NCI-H1694 treated with DMSO at 0.1 percent for 48 hours (cell line): ENCODE measurements at regions not wholly inside any gene's neighbourhood (a gene's known extent, or its start where the extent isn't known, plus 50 kb on each side); places are given as distances from the start of the nearest gene placed in this dataset.

Experiments used
- DNase-seq: peaks from one replicate; lab custom pipeline; 2025; lab: John Stamatoyannopoulos, UW

GRCh38 chr2:239780236-239780994 is 244.7 kb downstream of the NDUFA10 start:
- DNase-seq, result no peak

GRCh38 chr2:239779584-239779983 is 245.6 kb downstream of the NDUFA10 start:
- DNase-seq, result no peak

GRCh38 chr2:239778861-239779558 is 246.1 kb downstream of the NDUFA10 start:
- no peak for DNase-seq

GRCh38 chr2:239778042-239778851 is 246.9 kb downstream of the NDUFA10 start:
- DNase-seq, result no peak

- DNase-seq, result no peak
These were observed 247.9 kb downstream of the NDUFA10 start for GRCh38 chr2:239777219-239777618.

GRCh38 chr2:239776436-239777005 is 248.6 kb downstream of the NDUFA10 start:
- no peak for DNase-seq

- DNase-seq, result no peak
These were observed 249.3 kb downstream of the NDUFA10 start for GRCh38 chr2:239775623-239776435.

GRCh38 chr2:239774933-239775622 is 250.1 kb downstream of the NDUFA10 start:
- DNase-seq, result no peak

GRCh38 chr2:239774142-239774462 is 251.0 kb downstream of the NDUFA10 start:
- no peak for DNase-seq

- no peak for DNase-seq
These were observed 251.7 kb downstream of the NDUFA10 start for GRCh38 chr2:239773228-239774141.

- DNase-seq, result no peak
These were observed 252.4 kb downstream of the NDUFA10 start for GRCh38 chr2:239772721-239773120.

GRCh38 chr2:239770246-239770639 is 254.9 kb downstream of the NDUFA10 start:
- no peak for DNase-seq

GRCh38 chr2:239769554-239770245 is 255.4 kb downstream of the NDUFA10 start:
- no peak for DNase-seq

- no peak for DNase-seq
These were observed 256.1 kb downstream of the NDUFA10 start for GRCh38 chr2:239768907-239769553.

- no peak for DNase-seq
These were observed 256.9 kb downstream of the NDUFA10 start for GRCh38 chr2:239768031-239768790.

- DNase-seq, result no peak
These were observed 257.9 kb downstream of the NDUFA10 start for GRCh38 chr2:239767021-239767905.

GRCh38 chr2:239765911-239766310 is 259.2 kb downstream of the NDUFA10 start:
- DNase-seq, result no peak
